GM23248 (cell line): ENCODE measurements at regions not wholly inside any gene's neighbourhood (a gene's known extent, or its start where the extent isn't known, plus 50 kb on each side); places are given as distances from the start of the nearest gene placed in this dataset.

Experiments
- EZH2 ChIP-seq: fragments of 200-600 bp; sonication (generic); IDR thresholded peaks from 2 replicates; pipeline ENCODE4 v1.6.1; 2018; ENCODE audit warnings: antibody characterized with exemption, mild to moderate bottlenecking; ENCODE audit not compliant: insufficient read depth, poor library complexity, severe bottlenecking
- EZH2phosphoT487 ChIP-seq: fragments of 200-600 bp; sonication (generic); IDR thresholded peaks from 2 replicates; pipeline ENCODE4 v1.6.1; 2018; ENCODE audit warnings: antibody characterized with exemption, moderate library complexity, mild to moderate bottlenecking, low read depth; ENCODE audit not compliant: insufficient read depth

DNA sequence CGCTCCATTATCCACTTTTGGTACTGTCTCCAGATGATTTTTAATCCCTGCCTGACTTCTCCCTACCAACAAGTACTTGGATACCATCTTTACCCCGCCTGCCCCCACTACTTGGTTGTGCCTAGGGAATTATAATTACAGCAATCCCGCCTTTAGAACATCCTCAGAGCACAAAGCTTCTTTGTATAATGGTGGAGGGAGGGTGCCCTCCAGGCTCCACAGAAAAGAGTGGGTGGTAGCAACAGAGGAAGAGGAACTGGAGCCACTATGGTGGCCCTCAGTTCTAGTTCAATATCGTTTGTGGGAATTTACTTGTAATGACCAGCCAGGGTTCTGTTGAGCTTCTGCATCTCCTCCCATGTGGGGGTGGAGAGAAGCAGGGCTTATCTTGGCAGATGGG is 79.0 kb upstream of the RNF38 start:
- TF ChIP-seq EZH2 (no peak), EZH2phosphoT487 (no peak)
